SU-DHL-6 (cell line): ENCODE measurements at regions not wholly inside any gene's neighbourhood (a gene's known extent, or its start where the extent isn't known, plus 50 kb on each side); places are given as distances from the start of the nearest gene placed in this dataset.

ENCODE experiments used
- EZH2phosphoT487 ChIP-seq: fragments of 200-600 bp; sonication (generic), shearing (Covaris generic); conservative IDR thresholded peaks from 2 replicates; pipeline ENCODE4 v1.6.1; 2018; ENCODE audit warnings: mild to moderate bottlenecking, antibody characterized with exemption, low read length, moderate library complexity, mixed read lengths
- TF ChIP-seq, protein P1 (sequence below): fragments of 200-600 bp; sonication (generic); IDR thresholded peaks from one replicate; pipeline ENCODE4 v1.5.1; 2017; ENCODE audit warnings: antibody characterized with exemption, mild to moderate bottlenecking, low read length, moderate library complexity; ENCODE audit not compliant: insufficient read depth, poor library complexity, severe bottlenecking

DNA sequence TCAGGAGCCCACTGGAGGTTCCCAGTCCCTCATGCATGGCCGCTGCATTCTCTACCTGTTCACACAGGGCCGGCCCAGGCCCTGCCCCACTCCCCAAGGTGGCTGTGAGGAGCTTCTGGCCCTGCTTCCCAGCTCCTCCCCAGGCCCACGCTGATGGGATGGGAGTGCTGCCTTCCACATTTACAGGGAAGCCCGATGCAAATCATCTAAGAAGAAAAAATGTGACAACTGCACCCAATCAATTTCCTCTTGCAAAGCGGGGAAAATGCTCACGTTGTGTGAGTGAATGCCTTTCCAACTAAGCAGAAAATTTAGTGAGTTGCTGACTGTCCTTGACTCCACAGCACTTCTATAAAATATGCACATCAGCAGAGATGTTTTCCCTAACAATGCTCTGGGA, 485.8 kb upstream of the MGMT start:
- TF ChIP-seq, protein P1, sequence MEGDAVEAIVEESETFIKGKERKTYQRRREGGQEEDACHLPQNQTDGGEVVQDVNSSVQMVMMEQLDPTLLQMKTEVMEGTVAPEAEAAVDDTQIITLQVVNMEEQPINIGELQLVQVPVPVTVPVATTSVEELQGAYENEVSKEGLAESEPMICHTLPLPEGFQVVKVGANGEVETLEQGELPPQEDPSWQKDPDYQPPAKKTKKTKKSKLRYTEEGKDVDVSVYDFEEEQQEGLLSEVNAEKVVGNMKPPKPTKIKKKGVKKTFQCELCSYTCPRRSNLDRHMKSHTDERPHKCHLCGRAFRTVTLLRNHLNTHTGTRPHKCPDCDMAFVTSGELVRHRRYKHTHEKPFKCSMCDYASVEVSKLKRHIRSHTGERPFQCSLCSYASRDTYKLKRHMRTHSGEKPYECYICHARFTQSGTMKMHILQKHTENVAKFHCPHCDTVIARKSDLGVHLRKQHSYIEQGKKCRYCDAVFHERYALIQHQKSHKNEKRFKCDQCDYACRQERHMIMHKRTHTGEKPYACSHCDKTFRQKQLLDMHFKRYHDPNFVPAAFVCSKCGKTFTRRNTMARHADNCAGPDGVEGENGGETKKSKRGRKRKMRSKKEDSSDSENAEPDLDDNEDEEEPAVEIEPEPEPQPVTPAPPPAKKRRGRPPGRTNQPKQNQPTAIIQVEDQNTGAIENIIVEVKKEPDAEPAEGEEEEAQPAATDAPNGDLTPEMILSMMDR, result no peak
- TF ChIP-seq EZH2phosphoT487, result no peak
